Esophagus squamous epithelium (tissue), 5 donors: ENCODE measurements at regions not wholly inside any gene's neighbourhood (a gene's known extent, or its start where the extent isn't known, plus 50 kb on each side); places are given as distances from the start of the nearest gene placed in this dataset.

ENCODE experiments used
- DNase-seq: peaks from one replicate; lab custom pipeline; 2025; lab: John Stamatoyannopoulos, UW
- H3K27ac ChIP-seq, 4 donors: fragments of 200-600 bp; sonication (generic); one replicate each; pipeline ENCODE4 v1.5.1; 2016 to 2019; ENCODE audit warnings: mild to moderate bottlenecking in 1 of 4
- H3K27me3 ChIP-seq, 4 donors: fragments of 200-600 bp; sonication (generic); 1 replicate in 3 of 4; 2 replicates in 1 of 4; pipeline versions ENCODE4 v1.5.1 to v1.6.0; 2017 to 2021; ENCODE audit warnings: antibody characterized with exemption in 1 of 4
- H3K36me3 ChIP-seq, 3 donors: fragments of 200-600 bp; sonication (generic); one replicate each; pipeline ENCODE4 v1.5.1; 2016 to 2019
- H3K4me1 ChIP-seq, 3 donors: fragments of 200-600 bp; sonication (generic); one replicate each; pipeline ENCODE4 v1.5.1; 2017 to 2019
- H3K4me3 ChIP-seq, 4 donors: fragments of 200-600 bp; sonication (generic); 1 replicate in 3 of 4; 2 replicates in 1 of 4; pipeline ENCODE4 v1.5.1; 2016 to 2019; ENCODE audit warnings: mild to moderate bottlenecking in 2 of 4, moderate library complexity in 1 of 4
- H3K9me3 ChIP-seq, 3 donors: fragments of 200-600 bp; sonication (generic); one replicate each; pipeline ENCODE4 v1.5.1; 2016 to 2019
- CTCF ChIP-seq, 6 experiments: fragments of 450-650 bp in 4 of 6; fragments of 200-600 bp in 2 of 6; sonication (generic) in 2 of 6; IDR thresholded peaks; one replicate each; pipeline ENCODE4 v1.5.1; 2016 to 2019; ENCODE audit warnings: antibody characterized with exemption in 6 of 6, mild to moderate bottlenecking in 4 of 6, moderate library complexity in 4 of 6
- POLR2A ChIP-seq, 4 donors: fragments of 450-650 bp; IDR thresholded peaks; one replicate each; pipeline ENCODE4 v1.6.1; 2017; ENCODE audit warnings: antibody characterized with exemption in 4 of 4, mild to moderate bottlenecking in 4 of 4, moderate library complexity in 3 of 4
- WGBS, 2 donors: methylation state at CpG; one replicate each; pipeline ENCODE4 v1.1.5; 2018; 5-methylcytosine and 5-hydroxymethylcytosine counted together
- intact Hi-C: fragments of 100-400 bp; cut with DNase I; formaldehyde crosslinking; loops from one replicate; pipeline ENCODE4 v1.15.0; 2022
- donor health status: DM: yes; HTN: yes; CAD: no.

DNA sequence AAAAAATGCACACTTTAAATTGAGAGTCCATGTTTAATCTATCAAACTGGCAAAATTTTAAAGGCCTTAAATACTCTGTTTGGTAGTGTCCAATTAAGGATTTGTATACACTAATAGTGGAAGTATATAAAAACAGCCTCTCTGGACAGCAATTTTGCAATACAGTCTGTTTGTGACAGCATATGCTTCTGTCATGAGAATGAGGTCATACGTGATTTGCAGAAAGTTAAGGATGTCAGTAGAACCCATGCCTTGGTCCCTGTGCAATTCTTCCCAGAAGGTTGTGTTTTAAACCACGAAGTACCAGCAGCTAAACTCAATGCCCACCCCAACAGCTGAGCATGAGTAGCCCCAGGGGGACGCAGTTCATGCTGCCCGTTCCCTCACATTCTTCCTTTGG is 78.4 kb downstream of the AIPL1 start:
- H3K9me3 ChIP-seq: no peaks in the 10 kb centered on the region
- peaks cover 0 to 28% (median 0%) of the 10 kb centered on the region in 4 donors for H3K27me3 ChIP-seq
- no peaks in the 10 kb centered on the region for H3K4me1 ChIP-seq
- no peaks in the 10 kb centered on the region for H3K36me3 ChIP-seq
- no peak overlapping the region for H3K4me3 ChIP-seq
- WGBS, 2 donors: 61 to 74% methylated on average over 4 of the region's 4 CpGs
- TF ChIP-seq CTCF (IDR thresholded peaks at IDR 0.05): no peak
- TF ChIP-seq POLR2A (IDR thresholded peaks at IDR 0.05): no peak
- intact Hi-C loops: no loop called here
- no peak overlapping the region for H3K27ac ChIP-seq
- no peak for DNase-seq

DNA sequence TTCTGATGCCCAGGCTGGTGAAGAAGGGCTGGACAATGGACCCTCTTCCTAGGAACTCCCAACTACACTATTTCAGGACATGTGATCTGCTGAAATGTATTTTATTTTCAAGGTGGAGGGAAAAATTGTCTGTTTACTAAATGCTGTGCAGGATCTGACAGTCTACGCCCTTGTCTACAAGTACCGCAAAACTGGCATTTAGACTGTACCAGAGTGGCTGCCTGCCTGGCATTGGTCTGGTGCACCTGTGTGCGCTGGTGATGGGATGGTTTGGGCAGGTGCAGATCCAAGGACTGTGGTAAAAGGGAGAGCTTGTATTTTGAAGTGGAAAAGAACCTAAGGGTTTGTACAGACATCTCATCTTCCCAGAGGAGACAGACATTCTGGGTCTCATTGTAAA is 79.7 kb downstream of the AIPL1 start:
- no peak overlapping the region for H3K4me3 ChIP-seq
- H3K9me3 ChIP-seq: no peaks in the 10 kb centered on the region
- intact Hi-C loops: no loop called here
- no peaks in the 10 kb centered on the region for H3K36me3 ChIP-seq
- DNase-seq: no peak
- no peak overlapping the region for H3K27ac ChIP-seq
- TF ChIP-seq CTCF (IDR thresholded peaks at IDR 0.05) (no peak), POLR2A (IDR thresholded peaks at IDR 0.05) (no peak)
- H3K27me3 ChIP-seq: peaks cover 0 to 42% (median 0%) of the 10 kb centered on the region in 4 donors
- H3K4me1 ChIP-seq: no peaks in the 10 kb centered on the region
- WGBS, 2 donors: 71 to 91% methylated on average over 3 of the region's 3 CpGs

- DNase-seq: no peak
- Histone ChIP-seq H3K36me3 (no peaks in the 10 kb centered on the region), H3K4me1 (no peaks in the 10 kb centered on the region), H3K4me3 (no peak overlapping the region), H3K9me3 (no peaks in the 10 kb centered on the region), H3K27me3 (peaks cover 0 to 45% (median 0%) of the 10 kb centered on the region in 4 donors), H3K27ac (no peak overlapping the region)
- TF ChIP-seq POLR2A (IDR thresholded peaks at IDR 0.05) (no peak), CTCF (IDR thresholded peaks at IDR 0.05) (no peak)
- WGBS, 2 donors: 61 to 65% methylated on average over 6 of the region's 6 CpGs
- intact Hi-C loops: no loop called here
These were observed 81.9 kb downstream of the AIPL1 start for GRCh38 chr17:6352801-6353560.

DNA sequence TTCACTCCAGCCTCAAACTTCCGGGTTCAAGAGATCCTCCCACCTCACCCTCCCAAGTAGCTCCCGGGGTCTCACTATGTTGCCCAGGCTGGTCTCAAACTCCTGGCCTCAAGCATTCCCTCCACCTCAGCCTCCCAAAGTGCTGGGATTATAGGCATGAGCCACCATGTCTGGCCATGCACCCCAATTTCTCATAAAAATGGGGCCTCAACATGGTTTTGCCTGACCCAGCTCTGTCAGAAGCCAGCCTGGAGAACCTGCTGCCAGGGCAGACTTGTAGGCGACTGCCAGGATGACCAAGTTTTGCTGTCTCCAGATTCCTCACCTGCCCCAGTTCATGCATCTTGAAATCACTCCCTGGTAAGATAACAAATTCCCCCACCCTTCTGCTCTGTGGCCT is 82.9 kb downstream of the AIPL1 start:
- no peaks in the 10 kb centered on the region for H3K9me3 ChIP-seq
- H3K27me3 ChIP-seq: peaks cover 0 to 46% (median 0%) of the 10 kb centered on the region in 4 donors
- WGBS, 2 donors: 77 to 95% methylated on average over 2 to 3 of the region's 3 CpGs
- TF ChIP-seq POLR2A (IDR thresholded peaks at IDR 0.05) (no peak), CTCF (IDR thresholded peaks at IDR 0.05) (no peak)
- no peaks in the 10 kb centered on the region for H3K4me1 ChIP-seq
- H3K27ac ChIP-seq: no peak overlapping the region
- intact Hi-C loops: no loop called here
- no peaks in the 10 kb centered on the region for H3K36me3 ChIP-seq
- DNase-seq: no peak
- no peak overlapping the region for H3K4me3 ChIP-seq

DNA sequence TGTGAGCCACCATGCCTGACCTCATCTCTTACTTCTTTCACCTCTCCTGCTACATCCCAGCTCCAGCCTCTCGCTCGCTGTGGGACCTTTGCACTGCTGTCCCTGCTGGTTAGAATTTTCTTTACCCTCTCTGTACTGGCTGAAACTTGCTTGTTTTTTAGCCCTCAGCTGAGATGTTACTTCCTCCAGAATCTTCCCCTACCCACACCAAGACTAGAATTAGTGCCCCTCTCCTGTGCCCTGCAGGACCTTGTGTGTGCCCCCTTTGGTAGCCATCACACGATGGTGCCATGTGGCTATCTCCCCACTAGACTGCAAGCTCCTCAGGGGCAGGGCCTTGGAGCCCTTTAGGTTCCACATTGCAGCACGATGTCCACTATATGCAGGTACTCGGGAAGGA is 84.1 kb downstream of the AIPL1 start:
- no peaks in the 10 kb centered on the region for H3K36me3 ChIP-seq
- no peak overlapping the region for H3K4me3 ChIP-seq
- H3K4me1 ChIP-seq: no peaks in the 10 kb centered on the region
- no peak for TF ChIP-seq CTCF (IDR thresholded peaks at IDR 0.05)
- intact Hi-C loops: no loop called here
- 75 to 93% methylated on average over 3 of the region's 5 CpGs for WGBS, 2 donors
- no peak for DNase-seq
- peaks cover 0 to 56% (median 0%) of the 10 kb centered on the region in 4 donors for H3K27me3 ChIP-seq
- no peaks in the 10 kb centered on the region for H3K9me3 ChIP-seq
- no peak overlapping the region for H3K27ac ChIP-seq
